K562 (cell line): ENCODE measurements at regions not wholly inside any gene's neighbourhood (a gene's known extent, or its start where the extent isn't known, plus 50 kb on each side); places are given as distances from the start of the nearest gene placed in this dataset.
"Not testable (repeated sequence)": the region's sequence is repeated elsewhere in the genome, so short reads cannot be mapped to it uniquely, and the experiment has no call there.

Experiments used
- ATAC-seq: fragments of 200-7000 bp; cut with Tn5 transposase; 3 replicates; pipeline ENCODE4 v1.9.1; 2020; ENCODE audit warnings: moderate library complexity
- BruUV-seq: library from RNA; stranded (reverse); fragments of 400-500 nt; replicated peaks from 2 replicates; lab custom pipeline; 2021; lab: Mats Ljungman, UMichigan
- CTCF ChIA-PET: fragments of 300-600 bp; formaldehyde crosslinking; extraction: SDS; loops from one replicate; lab custom pipeline; 2021; ENCODE audit warnings: low intra/inter-chr PET ratio; lab: Yijun Ruan, JAX
- POLR2A ChIA-PET: fragments of 300-600, 350-650 bp; sonication (Branson Sonifier 250); formaldehyde crosslinking; extraction: SDS; loops from one replicate; lab custom pipeline; 2021; ENCODE audit warnings: antibody characterized with exemption, inconsistent platforms; lab: Yijun Ruan, JAX
- DNase-seq, 4 experiments: peaks; one replicate each; pipeline versions ENCODE4 v3.0.0 to v3.0.0-alpha.2; 2011 to 2018; ENCODE audit warnings: low spot score in 3 of 4, mixed read lengths in 3 of 4; ENCODE audit errors: extremely low read depth in 1 of 4
- FAIRE-seq: peaks from 2 replicates; lab custom pipeline; 2011; peaks lifted over from hg19 to GRCh38; lab: Jason Lieb, UNC
- H2AFZ ChIP-seq: 2 replicates; pipeline ENCODE4 v1.6.0; 2011; ENCODE audit warnings: low read depth, low read length, control low read depth, inconsistent platforms
- H3K27ac ChIP-seq: fragments of 200-600 bp; 3 replicates; pipeline ENCODE4 v1.8.0; 2011; ENCODE audit warnings: low read depth, mild to moderate bottlenecking, control low read depth, inconsistent platforms, low read length, moderate library complexity, mixed read lengths; ENCODE audit errors: extremely low read depth
- H3K27me3 ChIP-seq, 2 experiments: fragments of 300-600 bp in 1 of 2; 2 replicates in 1 of 2; 3 replicates in 1 of 2; pipeline versions ENCODE4 v1.6.0 to v1.8.0; 2011; ENCODE audit warnings: inconsistent platforms in 2 of 2, low read length in 2 of 2, mild to moderate bottlenecking in 1 of 2, mixed read lengths in 1 of 2, moderate library complexity in 1 of 2; ENCODE audit not compliant: control insufficient read depth in 2 of 2, insufficient read depth in 2 of 2
- H3K36me3 ChIP-seq: fragments of 300-600 bp; 3 replicates; pipeline ENCODE4 v1.8.0; 2011; ENCODE audit warnings: mild to moderate bottlenecking, low read length, inconsistent platforms; ENCODE audit not compliant: control insufficient read depth, insufficient read depth
- H3K4me1 ChIP-seq, 2 experiments: fragments of 200-600 bp in 1 of 2; replicated peaks in 1 of 2; 2 replicates in 1 of 2; 3 replicates in 1 of 2; pipeline versions ENCODE4 v1.5.1 to v1.8.0; 2011; ENCODE audit warnings: inconsistent platforms in 2 of 2, low read length in 2 of 2, mild to moderate bottlenecking in 1 of 2, mixed read lengths in 1 of 2, moderate library complexity in 1 of 2; ENCODE audit not compliant: control insufficient read depth in 2 of 2, insufficient read depth in 2 of 2
- H3K4me2 ChIP-seq: 2 replicates; pipeline ENCODE4 v1.6.1; 2011; ENCODE audit warnings: low read length, control low read depth, inconsistent platforms, mixed read lengths; ENCODE audit not compliant: insufficient read depth
- H3K4me3 ChIP-seq: fragments of 200-600 bp; sonication (generic), shearing (Covaris generic); 2 replicates; pipeline ENCODE4 v1.5.1; 2016; ENCODE audit warnings: control low read depth, inconsistent platforms
- H3K79me2 ChIP-seq: fragments of 200-600 bp; 3 replicates; pipeline ENCODE4 v1.8.0; 2011; ENCODE audit warnings: low read length, inconsistent platforms; ENCODE audit not compliant: control insufficient read depth, insufficient read depth
- H3K9ac ChIP-seq, 2 experiments: 2 replicates each; pipeline versions ENCODE4 v1.6.0 to v1.6.1; 2011; ENCODE audit warnings: low read depth in 2 of 2, low read length in 2 of 2, control low read depth in 1 of 2, inconsistent platforms in 1 of 2, mild to moderate bottlenecking in 1 of 2, mixed read lengths in 1 of 2; ENCODE audit not compliant: insufficient read depth in 1 of 2
- H3K9me1 ChIP-seq: one replicate; pipeline ENCODE4 v1.6.0; 2011; ENCODE audit warnings: inconsistent platforms, mild to moderate bottlenecking, low read length, moderate library complexity; ENCODE audit not compliant: control insufficient read depth, insufficient read depth
- H3K9me3 ChIP-seq: replicated peaks from 2 replicates; pipeline ENCODE4 v1.5.1; 2011; ENCODE audit warnings: low read depth, low read length, inconsistent platforms; ENCODE audit not compliant: control insufficient read depth, insufficient read depth
- H4K20me1 ChIP-seq: replicated peaks from 2 replicates; pipeline ENCODE4 v1.6.1; 2011; ENCODE audit warnings: low read length, inconsistent platforms, mixed read lengths; ENCODE audit not compliant: control insufficient read depth, insufficient read depth
- ZNF146 ChIP-seq: IDR thresholded peaks from one replicate; pipeline ENCODE4 v1.6.1; 2018; ENCODE audit warnings: missing compliant biosample characterization; ENCODE audit not compliant: unreplicated experiment
- WGBS: fragments of 100-300 bp; shearing (Covaris generic); methylation state at CpG from one replicate; pipeline ENCODE4 v1.1.6; 2016; ENCODE audit warnings: low coverage, mixed read lengths; ENCODE audit not compliant: insufficient coverage; ENCODE audit errors: missing lambda C conversion rate; 5-methylcytosine and 5-hydroxymethylcytosine counted together
- in situ Hi-C: fragments of 300-500 bp; cut with MboI; formaldehyde crosslinking; loops from 4 replicates; pipeline ENCODE4 v1.15.0; 2018; ENCODE audit warnings: inconsistent platforms, mixed read lengths
- intact Hi-C: fragments of 100-400 bp; cut with micrococcal nuclease; formaldehyde crosslinking; loops from 2 replicates; pipeline ENCODE4 v1.14.2; 2022

GRCh38 chrX:57052280-57052679 lies 56.9 kb upstream of the SPIN3 start:
- ATAC-seq, H3K9me3 ChIP-seq, intact Hi-C loops, H3K79me2 ChIP-seq, H3K4me3 ChIP-seq, H2AFZ ChIP-seq, H3K36me3 ChIP-seq, CTCF ChIA-PET, BruUV-seq, H3K4me2 ChIP-seq, H3K27me3 ChIP-seq, POLR2A ChIA-PET, H3K27ac ChIP-seq, H3K9ac ChIP-seq, H3K9me1 ChIP-seq, H3K4me1 ChIP-seq, H4K20me1 ChIP-seq, DNase-seq, FAIRE-seq, in situ Hi-C loops: not testable (repeated sequence)
- TF ChIP-seq ZNF146 = peak; percentile 66
- WGBS = no CpG with 5 or more reads among the region's 2 CpGs
